Esophagus muscularis mucosa (tissue), 4 donors: ENCODE measurements at regions not wholly inside any gene's neighbourhood (a gene's known extent, or its start where the extent isn't known, plus 50 kb on each side); places are given as distances from the start of the nearest gene placed in this dataset.

Source experiments
- DNase-seq: peaks from one replicate; pipeline ENCODE4 v3.0.0-alpha.2; 2017; ENCODE audit errors: extremely low spot score
- H3K27ac ChIP-seq, 4 donors: fragments of 200-600 bp; sonication (generic); replicated peaks in 1 of 4; 1 replicate in 3 of 4; 2 replicates in 1 of 4; pipeline ENCODE4 v1.5.1; 2016 to 2019; ENCODE audit warnings: mild to moderate bottlenecking in 1 of 4
- H3K27me3 ChIP-seq, 4 donors: fragments of 200-600 bp; sonication (generic); one replicate each; pipeline versions ENCODE4 v1.5.1 to v1.6.0; 2016 to 2019
- H3K36me3 ChIP-seq, 4 donors: fragments of 200-600 bp; sonication (generic); one replicate each; pipeline ENCODE4 v1.5.1; 2016 to 2019
- H3K4me1 ChIP-seq, 4 donors: fragments of 200-600 bp; sonication (generic); one replicate each; pipeline ENCODE4 v1.5.1; 2016 to 2019
- H3K4me3 ChIP-seq, 4 donors: fragments of 200-600 bp; sonication (generic); 1 replicate in 2 of 4; 2 replicates in 2 of 4; pipeline ENCODE4 v1.5.1; 2016 to 2019; ENCODE audit warnings: mild to moderate bottlenecking in 4 of 4, moderate library complexity in 1 of 4
- H3K9me3 ChIP-seq, 4 donors: fragments of 200-600 bp; sonication (generic); 1 replicate in 3 of 4; 2 replicates in 1 of 4; pipeline ENCODE4 v1.5.1; 2016 to 2019
- CTCF ChIP-seq, 3 experiments: fragments of 200-600 bp in 2 of 3; fragments of 450-650 bp in 1 of 3; sonication (generic) in 2 of 3; IDR thresholded peaks; one replicate each; pipeline ENCODE4 v1.5.1; 2017 to 2019; ENCODE audit warnings: antibody characterized with exemption in 3 of 3, mild to moderate bottlenecking in 2 of 3, moderate library complexity in 1 of 3
- EP300 ChIP-seq: sonication (generic); formaldehyde crosslinking; IDR thresholded peaks from one replicate; pipeline ENCODE4 v1.6.1; 2017; ENCODE audit warnings: antibody characterized with exemption
- POLR2A ChIP-seq: fragments of 450-650 bp; IDR thresholded peaks from one replicate; pipeline ENCODE4 v1.6.1; 2017; ENCODE audit warnings: antibody characterized with exemption, moderate library complexity, mild to moderate bottlenecking, low read depth
- POLR2AphosphoS5 ChIP-seq, 2 donors: sonication (generic); formaldehyde crosslinking; IDR thresholded peaks; one replicate each; pipeline ENCODE4 v1.6.1; 2017; ENCODE audit warnings: antibody characterized with exemption in 2 of 2
- WGBS: methylation state at CpG from one replicate; pipeline ENCODE4 v1.1.5; 2018; 5-methylcytosine and 5-hydroxymethylcytosine counted together
- intact Hi-C: fragments of 100-400 bp; cut with DNase I; formaldehyde crosslinking; loops from one replicate; pipeline ENCODE4 v1.15.1; 2023

GRCh38 chr3:90129730-90130129 lies 1022.3 kb downstream of the EPHA3 start:
- Histone ChIP-seq H3K36me3 (no peaks in the 10 kb centered on the region), H3K4me1 (no peaks in the 10 kb centered on the region), H3K9me3 (peaks cover 0 to 5% (median 0%) of the 10 kb centered on the region in 4 donors), H3K27ac (no peak overlapping the region), H3K27me3 (no peaks in the 10 kb centered on the region), H3K4me3 (no peak overlapping the region)
- intact Hi-C loops: no loop called here
- no peak for TF ChIP-seq POLR2A
- TF ChIP-seq CTCF (IDR thresholded peaks at IDR 0.05): no peak
- no peak for TF ChIP-seq EP300
- no peak for TF ChIP-seq POLR2AphosphoS5 (IDR thresholded peaks at IDR 0.05)
- 68% methylated on average over 3 of the region's 3 CpGs for WGBS
- no peak for DNase-seq

GRCh38 chr3:90132197-90132596 lies 1024.8 kb downstream of the EPHA3 start:
- DNase-seq: no peak
- Histone ChIP-seq H3K9me3 (peaks cover 0 to 2% (median 0%) of the 10 kb centered on the region in 4 donors), H3K4me3 (no peak overlapping the region), H3K4me1 (no peaks in the 10 kb centered on the region), H3K27ac (no peak overlapping the region), H3K27me3 (no peaks in the 10 kb centered on the region), H3K36me3 (no peaks in the 10 kb centered on the region)
- TF ChIP-seq POLR2AphosphoS5 (IDR thresholded peaks at IDR 0.05): no peak
- TF ChIP-seq CTCF (IDR thresholded peaks at IDR 0.05): no peak
- no peak for TF ChIP-seq POLR2A
- intact Hi-C loops: no loop called here
- 30% methylated on average over 1 of the region's 1 CpG for WGBS

- Histone ChIP-seq H3K27ac (no peak overlapping the region), H3K9me3 (no peaks in the 10 kb centered on the region), H3K27me3 (no peaks in the 10 kb centered on the region), H3K4me3 (no peak overlapping the region), H3K4me1 (no peaks in the 10 kb centered on the region), H3K36me3 (no peaks in the 10 kb centered on the region)
- intact Hi-C loops: no loop called here
- TF ChIP-seq POLR2AphosphoS5 (IDR thresholded peaks at IDR 0.05) (no peak), EP300 (no peak), POLR2A (no peak), CTCF (IDR thresholded peaks at IDR 0.05) (no peak)
- DNase-seq: no peak
Observed at GRCh38 chr3:90134090-90134489, 1026.7 kb downstream of the EPHA3 start.

GRCh38 chr3:90136456-90137191 lies 1029.2 kb downstream of the EPHA3 start:
- Histone ChIP-seq H3K4me1 (no peaks in the 10 kb centered on the region), H3K9me3 (no peaks in the 10 kb centered on the region), H3K27me3 (no peaks in the 10 kb centered on the region), H3K36me3 (no peaks in the 10 kb centered on the region), H3K4me3 (no peak overlapping the region), H3K27ac (no peak overlapping the region)
- no peak for TF ChIP-seq EP300
- TF ChIP-seq POLR2AphosphoS5 (IDR thresholded peaks at IDR 0.05): no peak
- TF ChIP-seq POLR2A: no peak
- TF ChIP-seq CTCF (IDR thresholded peaks at IDR 0.05): no peak
- intact Hi-C loops: no loop called here
- no peak for DNase-seq
